ENCODE measurements at regions not wholly inside any gene's neighbourhood (a gene's known extent, or its start where the extent isn't known, plus 50 kb on each side); places are given as distances from the start of the nearest gene placed in this dataset.

DNA sequence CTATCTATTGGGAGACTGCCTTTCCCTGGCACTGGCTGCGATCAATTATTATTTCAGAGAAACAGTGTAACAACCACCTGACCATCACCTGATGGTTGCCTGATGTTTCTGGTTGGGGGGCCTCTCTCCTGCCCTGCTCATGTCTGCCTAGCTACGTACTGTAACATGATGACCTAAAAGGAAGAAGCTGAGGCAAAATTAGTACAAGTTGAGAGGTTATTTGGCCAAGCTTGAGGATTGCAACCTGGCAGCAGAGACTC, 58.3 kb downstream of the OLFML3 start:
- TF ChIP-seq, protein P1, sequence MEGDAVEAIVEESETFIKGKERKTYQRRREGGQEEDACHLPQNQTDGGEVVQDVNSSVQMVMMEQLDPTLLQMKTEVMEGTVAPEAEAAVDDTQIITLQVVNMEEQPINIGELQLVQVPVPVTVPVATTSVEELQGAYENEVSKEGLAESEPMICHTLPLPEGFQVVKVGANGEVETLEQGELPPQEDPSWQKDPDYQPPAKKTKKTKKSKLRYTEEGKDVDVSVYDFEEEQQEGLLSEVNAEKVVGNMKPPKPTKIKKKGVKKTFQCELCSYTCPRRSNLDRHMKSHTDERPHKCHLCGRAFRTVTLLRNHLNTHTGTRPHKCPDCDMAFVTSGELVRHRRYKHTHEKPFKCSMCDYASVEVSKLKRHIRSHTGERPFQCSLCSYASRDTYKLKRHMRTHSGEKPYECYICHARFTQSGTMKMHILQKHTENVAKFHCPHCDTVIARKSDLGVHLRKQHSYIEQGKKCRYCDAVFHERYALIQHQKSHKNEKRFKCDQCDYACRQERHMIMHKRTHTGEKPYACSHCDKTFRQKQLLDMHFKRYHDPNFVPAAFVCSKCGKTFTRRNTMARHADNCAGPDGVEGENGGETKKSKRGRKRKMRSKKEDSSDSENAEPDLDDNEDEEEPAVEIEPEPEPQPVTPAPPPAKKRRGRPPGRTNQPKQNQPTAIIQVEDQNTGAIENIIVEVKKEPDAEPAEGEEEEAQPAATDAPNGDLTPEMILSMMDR (conservative IDR thresholded peaks at IDR 0.05; ENCODE audit: low read depth, low read length) = no peak
- TF ChIP-seq MAFK (IDR thresholded peaks at IDR 0.05; ENCODE audit: low read depth, low read length) = no peak
- TF ChIP-seq, protein P2, sequence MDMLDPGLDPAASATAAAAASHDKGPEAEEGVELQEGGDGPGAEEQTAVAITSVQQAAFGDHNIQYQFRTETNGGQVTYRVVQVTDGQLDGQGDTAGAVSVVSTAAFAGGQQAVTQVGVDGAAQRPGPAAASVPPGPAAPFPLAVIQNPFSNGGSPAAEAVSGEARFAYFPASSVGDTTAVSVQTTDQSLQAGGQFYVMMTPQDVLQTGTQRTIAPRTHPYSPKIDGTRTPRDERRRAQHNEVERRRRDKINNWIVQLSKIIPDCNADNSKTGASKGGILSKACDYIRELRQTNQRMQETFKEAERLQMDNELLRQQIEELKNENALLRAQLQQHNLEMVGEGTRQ (IDR thresholded peaks at IDR 0.05; ENCODE audit: low read depth, low read length) = no peak
- no peak for TF ChIP-seq RCOR1 (IDR thresholded peaks at IDR 0.05; ENCODE audit: insufficient replicate concordance, low read length)
- no peak for TF ChIP-seq POLR2A (IDR thresholded peaks at IDR 0.05; ENCODE audit: low read depth, low read length)
- TF ChIP-seq SMC3 (IDR thresholded peaks at IDR 0.05; ENCODE audit: low read depth, low read length) = no peak
- no peak for TF ChIP-seq BHLHE40 (IDR thresholded peaks at IDR 0.05; ENCODE audit: low read depth, low read length)
- no peak for TF ChIP-seq CEBPB (IDR thresholded peaks at IDR 0.05; ENCODE audit: low read depth, low read length)
- TF ChIP-seq RAD21 (IDR thresholded peaks at IDR 0.05; ENCODE audit: low read length) = no peak
- no peak for TF ChIP-seq RFX5 (IDR thresholded peaks at IDR 0.05; ENCODE audit: low read depth, low read length)
- TF ChIP-seq MAZ (IDR thresholded peaks at IDR 0.05; ENCODE audit: borderline replicate concordance, low read depth, low read length) = no peak
- no peak for TF ChIP-seq FOS (IDR thresholded peaks at IDR 0.05; ENCODE audit: low read depth, low read length)
- TF ChIP-seq, protein P3, sequence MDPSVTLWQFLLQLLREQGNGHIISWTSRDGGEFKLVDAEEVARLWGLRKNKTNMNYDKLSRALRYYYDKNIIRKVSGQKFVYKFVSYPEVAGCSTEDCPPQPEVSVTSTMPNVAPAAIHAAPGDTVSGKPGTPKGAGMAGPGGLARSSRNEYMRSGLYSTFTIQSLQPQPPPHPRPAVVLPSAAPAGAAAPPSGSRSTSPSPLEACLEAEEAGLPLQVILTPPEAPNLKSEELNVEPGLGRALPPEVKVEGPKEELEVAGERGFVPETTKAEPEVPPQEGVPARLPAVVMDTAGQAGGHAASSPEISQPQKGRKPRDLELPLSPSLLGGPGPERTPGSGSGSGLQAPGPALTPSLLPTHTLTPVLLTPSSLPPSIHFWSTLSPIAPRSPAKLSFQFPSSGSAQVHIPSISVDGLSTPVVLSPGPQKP (IDR thresholded peaks at IDR 0.05; ENCODE audit: borderline replicate concordance, low read depth, low read length) = no peak
- TF ChIP-seq MXI1 (IDR thresholded peaks at IDR 0.05; ENCODE audit: borderline replicate concordance, low read depth, low read length) = no peak
- TF ChIP-seq NFE2L2 (IDR thresholded peaks at IDR 0.05; ENCODE audit: low read depth, low read length) = no peak
- TF ChIP-seq CHD1 (IDR thresholded peaks at IDR 0.05; ENCODE audit: low read depth, low read length) = no peak
- no peak overlapping the region for H4K8ac ChIP-seq (ENCODE audit: low read depth in 2 of 2, low read length in 2 of 2)
- H2BK5ac ChIP-seq (ENCODE audit: low read depth, low read length, poor library complexity, severe bottlenecking) = no peak overlapping the region
- H3K79me1 ChIP-seq (ENCODE audit: low read depth in 1 of 2, low read length in 2 of 2) = no peaks in the 10 kb centered on the region
- H3K23ac ChIP-seq (ENCODE audit: low read depth, low read length) = no peak overlapping the region
- H4K5ac ChIP-seq (ENCODE audit: low read depth, low read length) = no peak overlapping the region
- H2AK5ac ChIP-seq (ENCODE audit: low read depth, low read length) = no peak overlapping the region
- peaks cover 4% of the 10 kb centered on the region; the same call in 1 of the 2 replicates for H3K4me1 ChIP-seq (ENCODE audit: control insufficient read depth, insufficient read depth, low read length)
- no peak overlapping the region for H2BK120ac ChIP-seq (ENCODE audit: low read depth, low read length)
- no peak overlapping the region for H3K4me2 ChIP-seq (ENCODE audit: low read depth, low read length)
- in situ Hi-C loops (cut with MboI; ENCODE audit: low sequenced_read_pairs) = no loop called here
- ChIA-PET POLR2A (ENCODE audit: unreplicated experiment) (no interaction called here), CTCF (interaction anchor here (1.2 kb wide), 1 partner anchor 29 kb away, joined by 3 read pairs; no protein-coding TSS in a partner anchor)
- dilution Hi-C loops (cut with HindIII; ENCODE audit: low sequenced_read_pairs, unreplicated experiment) = no loop called here
- no CpG with 5 or more reads among the region's 2 CpGs for WGBS, 2 experiments (ENCODE audit: extremely low coverage in 2 of 2, insufficient read length in 1 of 2)
- intact Hi-C loops (cut with micrococcal nuclease) = no loop called here
- ATAC-seq (ENCODE audit: low read depth) (no peak), DNase-seq (no peak)
- no peak overlapping the region for H2BK15ac ChIP-seq (ENCODE audit: low read depth, low read length)
- H3K36me3 ChIP-seq (ENCODE audit: control insufficient read depth, insufficient read depth, low read length) = no peaks in the 10 kb centered on the region
- peaks cover 18% of the 10 kb centered on the region for H3K27me3 ChIP-seq (ENCODE audit: control insufficient read depth, insufficient read depth, low read length)
- no peak overlapping the region for H2BK20ac ChIP-seq (ENCODE audit: low read depth, low read length)
- no peak overlapping the region for H2AFZ ChIP-seq (replicated peaks; ENCODE audit: low read length, poor library complexity)
- no peak overlapping the region for H4K91ac ChIP-seq (ENCODE audit: insufficient read depth, low read depth, low read length)
- no peak overlapping the region for H3K56ac ChIP-seq (ENCODE audit: extremely low read depth, insufficient read depth, low read length)
- H4K20me1 ChIP-seq (ENCODE audit: insufficient read depth, low read length) = no peaks in the 10 kb centered on the region
- H3K14ac ChIP-seq (replicated peaks; ENCODE audit: low read depth, low read length) = no peak overlapping the region
- no peak overlapping the region for H2AK9ac ChIP-seq (replicated peaks; ENCODE audit: low read depth, low read length, poor library complexity)
- no peaks in the 10 kb centered on the region for H3K9me3 ChIP-seq (ENCODE audit: control insufficient read depth, insufficient read depth, low read length)
- peaks cover under 1% of the 10 kb centered on the region; the same call in 1 of the 2 replicates for H3K9me1 ChIP-seq (ENCODE audit: insufficient read depth, low read length)
- no peak overlapping the region for H3K4ac ChIP-seq (ENCODE audit: low read depth, low read length)
- H3K4me3 ChIP-seq (ENCODE audit: insufficient read depth, low read depth, low read length) = no peak overlapping the region
- H3K18ac ChIP-seq (ENCODE audit: low read depth, low read length) = no peak overlapping the region
- H3K27ac ChIP-seq (ENCODE audit: insufficient read depth, low read length) = no peak overlapping the region
- no TSS peak for BruUV-seq (replicated peaks)
- H3K9ac ChIP-seq (ENCODE audit: low read depth, low read length) = no peak overlapping the region

Measured in IMR-90 (cell line).